DOHH2 (cell line): ENCODE measurements at regions not wholly inside any gene's neighbourhood (a gene's known extent, or its start where the extent isn't known, plus 50 kb on each side); places are given as distances from the start of the nearest gene placed in this dataset.

ENCODE experiments used
- CTCF ChIP-seq: fragments of 200-600 bp; sonication (generic); IDR thresholded peaks from one replicate; pipeline ENCODE4 v1.5.1; 2014; ENCODE audit warnings: antibody characterized with exemption, mild to moderate bottlenecking, low read depth, low read length; ENCODE audit not compliant: poor library complexity, severe bottlenecking
- EZH2phosphoT487 ChIP-seq: fragments of 200-600 bp; sonication (generic); IDR thresholded peaks from 2 replicates; pipeline ENCODE4 v1.6.1; 2017; ENCODE audit warnings: borderline replicate concordance, mild to moderate bottlenecking, antibody characterized with exemption, low read length, moderate library complexity, mixed read lengths

GRCh38 chr2:236851187-236851586, 234.5 kb upstream of the COPS8 start:
- TF ChIP-seq CTCF, result no peak
- TF ChIP-seq EZH2phosphoT487, result no peak
